Choroid plexus epithelial cell (primary cell): ENCODE measurements at regions not wholly inside any gene's neighbourhood (a gene's known extent, or its start where the extent isn't known, plus 50 kb on each side); places are given as distances from the start of the nearest gene placed in this dataset.
"Not testable (repeated sequence)": the region's sequence is repeated elsewhere in the genome, so short reads cannot be mapped to it uniquely, and the experiment has no call there.

Experiments used
- DNase-seq: peaks from one replicate; pipeline ENCODE4 v3.0.0-alpha.2; 2010; ENCODE audit warnings: low read depth
- H3K4me3 ChIP-seq: 2 replicates; pipeline ENCODE4 v1.5.1; 2011; ENCODE audit warnings: low read depth, mild to moderate bottlenecking, control low read depth, low read length, moderate library complexity
- CTCF ChIP-seq: conservative IDR thresholded peaks from 2 replicates; pipeline ENCODE4 v1.5.1; 2011; ENCODE audit warnings: low read depth, mild to moderate bottlenecking, control low read depth, inconsistent platforms, low read length, moderate library complexity

- H3K4me3 ChIP-seq: no peak overlapping the region
- DNase-seq: no peak
- no peak for TF ChIP-seq CTCF
Measured at GRCh38 chr12:60714141-60714900, 1118.5 kb downstream of the SLC16A7 start.

DNA sequence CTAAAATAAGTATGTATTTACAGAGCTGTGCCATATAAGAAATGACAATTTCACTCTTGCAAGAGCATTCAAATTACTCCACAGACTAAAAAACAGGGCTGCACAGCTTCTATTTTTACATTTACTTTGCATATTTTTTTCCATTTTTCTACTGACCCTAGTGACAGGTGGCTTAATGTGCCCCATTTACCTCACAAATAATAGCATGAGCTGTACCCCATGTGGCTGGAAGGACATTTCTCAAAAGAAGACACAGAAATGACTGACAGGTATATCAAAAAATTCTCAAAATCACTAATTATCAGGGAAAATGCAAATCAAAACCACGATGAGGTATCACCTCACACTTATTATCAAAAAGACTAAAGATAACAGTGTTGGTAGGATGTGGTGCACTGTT is 1128.6 kb downstream of the SLC16A7 start:
- no peak for DNase-seq
- no peak overlapping the region for H3K4me3 ChIP-seq
- TF ChIP-seq CTCF: no peak

GRCh38 chr12:60724984-60725383 is 1129.2 kb downstream of the SLC16A7 start:
- TF ChIP-seq CTCF: no peak
- DNase-seq: no peak
- H3K4me3 ChIP-seq: no peak overlapping the region

DNA sequence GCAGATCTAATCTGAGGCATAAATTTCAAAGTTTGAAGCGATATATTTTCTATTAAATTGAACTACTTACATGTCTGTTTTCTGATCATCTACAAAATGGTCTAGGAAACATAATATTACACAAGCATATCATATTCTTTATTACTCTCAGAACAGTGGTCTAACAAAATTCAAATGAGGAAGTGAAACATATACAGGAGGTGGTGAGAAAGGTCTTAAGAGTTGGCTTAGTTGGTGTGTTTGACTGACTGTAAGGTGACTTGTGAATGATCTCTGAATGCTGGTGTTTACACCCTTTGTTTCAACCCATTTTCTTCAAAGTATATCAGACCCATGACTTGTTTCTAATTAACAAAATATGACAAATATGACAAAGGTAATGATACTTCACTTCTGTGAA is 1156.8 kb downstream of the SLC16A7 start:
- H3K4me3 ChIP-seq: no peak overlapping the region
- DNase-seq: no peak
- TF ChIP-seq CTCF: no peak

DNA sequence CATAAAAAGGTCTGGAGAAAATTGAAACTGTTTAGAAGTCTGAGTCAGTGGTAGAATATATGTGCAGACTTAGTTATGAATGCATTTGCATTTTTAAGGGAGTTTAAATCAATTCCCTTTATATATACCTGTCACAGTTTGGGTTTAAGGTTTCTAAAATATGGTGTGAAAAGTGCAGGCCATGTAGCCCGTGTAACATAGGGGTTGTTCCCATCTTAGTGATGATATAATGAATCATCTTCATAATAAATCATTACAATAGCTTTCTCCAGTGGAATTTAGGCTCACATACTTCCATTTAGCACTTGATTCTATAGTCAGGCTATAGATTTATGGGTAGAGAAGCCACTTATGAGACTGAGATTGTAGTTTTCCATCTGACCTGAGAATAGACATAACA is 1162.4 kb downstream of the SLC16A7 start:
- no peak for DNase-seq

DNA sequence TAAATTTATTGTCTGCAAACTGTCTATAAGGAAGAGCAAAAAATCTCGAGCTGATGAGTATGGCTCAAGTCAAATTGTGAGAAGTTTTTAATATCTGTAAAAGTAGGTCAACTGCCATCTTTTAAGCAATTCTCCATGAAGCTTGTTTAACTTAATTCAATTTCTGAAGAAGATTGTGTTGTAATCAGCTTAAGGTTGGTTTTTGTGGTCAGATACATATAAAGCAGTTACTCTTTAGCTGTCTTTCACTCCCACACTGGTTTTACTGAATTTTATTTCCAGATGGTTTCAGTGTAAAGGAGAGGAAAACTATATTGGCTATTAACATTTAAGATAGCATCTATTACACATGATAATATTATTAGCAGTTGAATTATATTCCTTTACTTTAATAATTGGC is 1165.1 kb downstream of the SLC16A7 start:
- TF ChIP-seq CTCF: no peak
- no peak overlapping the region for H3K4me3 ChIP-seq
- no peak for DNase-seq

More for the DNA sequence above, 1162.4 kb downstream of the SLC16A7 start:
- no peak overlapping the region for H3K4me3 ChIP-seq
- TF ChIP-seq CTCF: no peak

- not testable (repeated sequence) for DNase-seq, H3K4me3 ChIP-seq
Measured at GRCh38 chr12:60801166-60801565, 1205.3 kb downstream of the SLC16A7 start.
